Adipose tissue (tissue), 3 donors: ENCODE measurements at regions not wholly inside any gene's neighbourhood (a gene's known extent, or its start where the extent isn't known, plus 50 kb on each side); places are given as distances from the start of the nearest gene placed in this dataset.
"Not testable (repeated sequence)": the region's sequence is repeated elsewhere in the genome, so short reads cannot be mapped to it uniquely, and the experiment has no call there.

Source experiments
- H3K27ac ChIP-seq: one replicate; pipeline ENCODE4 v1.5.1; 2013; ENCODE audit warnings: low read depth, low read length
- WGBS, 3 donors: extraction: QIAGEN DNeasy Blood & Tissue Kit; methylation state at CpG; one replicate each; pipeline ENCODE4 v1.1.7; 2013; 5-methylcytosine and 5-hydroxymethylcytosine counted together
- donor health status: healthy with polysubstance abuse.
- donor health status: Bipolar disorder and iron deficiency.
- donor health status: healthy.

DNA sequence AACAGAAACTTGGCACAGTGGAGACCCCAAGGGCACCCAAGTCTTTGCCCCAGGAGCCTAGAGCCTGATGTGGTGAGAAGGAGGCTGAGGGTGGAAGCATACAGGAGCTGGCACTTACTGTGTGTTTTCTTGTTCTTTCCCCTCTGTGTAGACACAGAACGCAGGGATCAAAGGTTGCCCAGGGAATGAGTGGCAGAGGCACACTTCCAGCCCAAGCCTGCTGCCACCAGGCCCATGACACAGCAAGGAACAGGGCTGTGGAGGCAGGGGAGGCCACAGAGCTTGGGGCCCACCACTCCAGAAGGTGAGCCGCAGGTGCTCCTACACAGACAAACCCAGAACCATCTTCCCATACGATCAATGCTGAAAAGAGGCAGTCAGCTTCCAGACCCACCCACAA is 73.9 kb upstream of the S1PR3 start:
- WGBS, 3 donors, result 65 to 95% (median 86%) methylated on average over 3 of the region's 3 CpGs
- H3K27ac ChIP-seq, result no peak overlapping the region

DNA sequence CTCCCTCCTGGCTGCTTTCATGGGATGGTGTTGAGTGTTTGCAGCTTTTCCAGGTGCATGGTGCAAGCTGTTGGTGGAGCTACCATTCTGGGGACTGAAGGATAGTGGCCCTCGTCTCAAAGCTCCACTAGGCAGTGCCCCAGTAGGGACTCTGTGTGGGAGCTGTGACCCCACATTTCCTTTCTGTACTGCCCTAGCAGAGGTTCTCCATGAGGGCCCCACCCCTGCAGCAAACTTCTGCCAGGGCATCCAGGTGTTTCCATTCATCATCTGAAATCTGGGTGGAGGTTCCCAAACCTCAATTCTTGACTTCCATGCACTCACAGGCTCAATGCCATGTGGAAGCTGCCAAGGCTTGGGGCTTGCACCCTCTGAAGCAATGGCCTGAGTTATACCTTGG is 72.7 kb upstream of the S1PR3 start:
- WGBS, 3 donors, result 80 to 92% (median 83%) methylated on average over 1 of the region's 1 CpG
- H3K27ac ChIP-seq, result not testable (repeated sequence)

DNA sequence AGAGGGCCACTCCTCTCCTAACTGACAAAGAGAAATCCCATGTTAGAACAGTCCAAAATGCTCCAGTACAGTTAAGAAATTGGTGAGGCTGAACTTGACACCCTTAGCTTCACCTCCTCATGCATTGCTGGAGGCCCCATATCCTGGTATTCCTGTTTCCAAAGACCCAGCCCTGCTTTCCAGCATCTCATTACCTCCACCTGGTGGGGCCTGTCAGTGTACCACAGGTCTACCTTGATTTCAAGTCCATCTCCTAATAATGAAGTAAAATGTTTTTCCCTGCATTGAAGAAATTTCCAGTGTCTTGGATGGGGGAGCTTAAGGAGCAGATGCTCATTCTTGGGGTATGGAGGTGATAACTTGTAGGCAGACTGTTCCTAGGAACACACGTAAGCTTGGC is 70.6 kb upstream of the S1PR3 start:
- WGBS, 3 donors, result 97 to 100% (median 100%) methylated on average over 1 of the region's 1 CpG
- no peak overlapping the region for H3K27ac ChIP-seq

DNA sequence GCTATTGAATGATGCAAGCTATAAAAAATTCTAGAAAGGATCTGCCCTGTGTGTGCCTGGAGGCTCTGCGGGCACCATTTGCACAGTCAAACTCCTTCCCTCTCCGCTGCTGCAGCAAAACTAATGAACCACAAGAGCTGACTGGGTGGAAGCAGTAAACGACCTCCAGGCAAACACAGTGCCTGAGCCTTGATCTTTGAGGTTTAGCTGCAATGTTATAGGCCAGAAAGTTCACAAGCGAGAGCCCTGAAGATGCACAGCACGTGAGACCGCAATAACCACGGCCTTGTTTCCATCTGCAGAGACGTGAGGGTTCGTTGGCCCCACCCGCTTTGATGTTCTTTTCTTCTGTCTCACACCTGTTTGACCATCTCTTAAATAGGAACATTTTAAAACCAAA is 69.2 kb upstream of the S1PR3 start:
- no peak overlapping the region for H3K27ac ChIP-seq
- WGBS, 3 donors, result 72 to 86% (median 82%) methylated on average over 10 of the region's 10 CpGs

DNA sequence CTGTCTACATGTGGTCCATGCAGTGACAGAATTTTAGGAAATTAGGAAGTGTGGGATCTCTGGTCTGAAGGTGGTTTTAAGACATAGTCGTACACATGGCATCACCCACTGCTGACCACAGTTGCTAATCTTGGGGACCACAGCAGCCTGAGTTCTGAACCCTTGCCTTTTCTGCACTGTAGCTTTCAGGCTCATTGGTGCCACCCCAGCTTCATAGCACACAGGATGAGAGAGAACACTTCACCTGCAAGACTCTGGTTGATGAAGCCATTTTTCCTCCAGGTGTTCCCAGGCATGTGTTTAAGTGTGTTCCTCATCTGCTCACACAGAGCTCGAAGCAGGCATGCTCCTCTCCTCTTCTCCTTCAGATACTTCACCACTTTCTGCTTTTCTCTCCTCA is 68.2 kb upstream of the S1PR3 start:
- no peak overlapping the region for H3K27ac ChIP-seq
- WGBS, 3 donors, result 54 to 91% (median 65%) methylated on average over 2 of the region's 2 CpGs

DNA sequence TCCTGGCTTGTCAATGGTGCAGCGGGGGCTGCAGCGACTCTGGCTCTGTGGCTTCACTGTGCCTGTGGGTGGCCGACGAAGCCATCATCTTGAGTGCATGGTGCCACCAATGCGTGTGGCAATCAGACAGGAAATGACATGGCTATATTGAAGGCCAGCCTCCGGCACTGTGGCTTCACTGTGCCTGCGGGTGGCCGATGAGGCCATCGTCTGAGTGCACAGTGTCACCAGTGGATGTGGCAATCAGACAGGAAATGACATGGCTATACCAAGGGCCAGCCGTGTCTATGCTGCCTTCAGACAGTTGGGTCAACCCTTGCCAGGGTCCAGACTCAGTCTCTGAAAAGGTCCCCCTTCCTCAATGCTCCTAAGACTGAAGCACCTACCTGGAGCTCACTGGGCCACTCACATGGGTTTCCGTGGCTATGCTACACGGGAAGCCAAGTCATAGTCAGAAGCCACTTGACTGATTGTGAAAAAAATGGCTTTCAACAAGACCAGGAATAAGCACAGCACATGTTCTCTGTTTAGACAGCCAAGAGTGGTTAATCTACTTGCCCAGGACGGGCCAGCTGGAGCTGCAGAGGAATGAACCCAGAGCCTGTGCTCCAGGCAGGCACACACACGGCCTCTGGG is 67.5 kb upstream of the S1PR3 start:
- WGBS, 3 donors, result 53 to 76% (median 56%) methylated on average over 14 of the region's 14 CpGs
- no peak overlapping the region for H3K27ac ChIP-seq

DNA sequence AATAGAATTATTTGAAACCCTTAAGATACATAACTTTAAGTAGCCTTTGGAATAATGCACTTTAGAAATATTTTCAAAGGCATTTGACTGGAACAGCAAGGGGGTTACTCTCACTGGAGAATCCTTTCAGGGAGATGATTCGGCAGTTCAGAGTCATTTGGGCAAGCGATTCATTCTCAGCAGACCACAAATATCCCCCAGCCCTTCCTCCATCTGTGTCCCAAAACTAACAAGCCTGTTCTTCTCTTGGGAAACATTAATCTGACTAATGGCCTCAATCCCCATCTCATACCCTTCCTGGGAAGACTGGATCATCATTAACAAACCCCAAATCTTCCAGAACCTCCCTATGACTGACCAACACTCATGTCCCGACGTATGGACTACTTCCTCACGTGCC is 65.8 kb upstream of the S1PR3 start:
- WGBS, 3 donors, result 72 to 78% (median 74%) methylated on average over 5 of the region's 5 CpGs
- no peak overlapping the region for H3K27ac ChIP-seq

DNA sequence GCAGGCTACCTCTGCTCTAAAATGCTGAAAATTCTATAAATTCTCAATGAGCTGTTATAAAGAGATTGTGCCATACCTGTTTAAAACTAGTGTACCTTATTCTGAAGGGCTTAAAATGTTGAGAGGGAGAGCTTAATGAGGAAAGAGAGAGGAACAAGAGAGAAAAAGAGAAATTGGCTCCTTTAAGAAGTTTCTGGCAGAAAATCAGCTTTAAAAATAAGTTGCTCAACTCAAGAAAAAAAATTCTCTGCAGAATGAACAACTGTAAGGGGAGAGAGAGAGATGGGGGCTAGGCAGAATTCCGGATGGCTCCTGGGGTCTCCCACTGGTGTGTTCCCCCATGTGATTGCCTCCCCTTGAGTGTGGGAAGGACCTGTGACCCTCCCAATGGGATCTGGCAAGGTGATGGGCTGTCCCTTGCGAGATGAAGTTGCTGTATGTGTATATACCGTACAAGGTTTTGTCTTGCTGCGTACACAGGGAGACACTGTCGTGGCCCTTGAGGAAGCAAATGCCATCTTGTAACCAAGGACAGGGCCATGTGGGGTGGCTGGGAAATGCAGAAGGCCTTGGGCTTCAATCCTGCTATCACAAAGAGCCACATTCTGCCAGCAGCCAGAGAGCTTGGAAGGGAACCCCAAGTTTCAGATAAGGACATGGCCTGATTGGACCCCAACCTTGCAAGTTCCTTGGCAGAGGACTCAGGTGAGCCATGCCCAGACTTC is 64.3 kb upstream of the S1PR3 start:
- H3K27ac ChIP-seq, result no peak overlapping the region
- 41 to 72% (median 42%) methylated on average over 5 of the region's 5 CpGs for WGBS, 3 donors

DNA sequence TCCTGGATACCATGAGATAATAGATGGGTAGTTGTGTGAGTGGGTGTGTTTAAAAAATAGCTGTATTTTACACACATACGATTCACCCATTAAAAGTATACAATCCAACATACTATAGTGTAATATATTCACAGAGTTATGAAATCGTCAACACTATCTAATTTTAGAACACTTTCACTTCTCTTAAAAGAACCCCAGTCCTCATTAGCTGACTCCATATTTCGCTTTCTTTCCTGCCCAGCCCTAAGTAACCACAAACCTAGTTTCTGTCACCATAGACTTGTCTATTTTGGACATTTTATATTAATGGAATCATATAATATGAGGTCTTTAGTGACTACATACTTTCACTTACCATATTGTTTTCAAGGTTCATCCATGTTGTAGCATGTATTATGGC is 63.8 kb upstream of the S1PR3 start:
- WGBS, 3 donors, result 42 to 68% (median 50%) methylated on average over 3 of the region's 3 CpGs

DNA sequence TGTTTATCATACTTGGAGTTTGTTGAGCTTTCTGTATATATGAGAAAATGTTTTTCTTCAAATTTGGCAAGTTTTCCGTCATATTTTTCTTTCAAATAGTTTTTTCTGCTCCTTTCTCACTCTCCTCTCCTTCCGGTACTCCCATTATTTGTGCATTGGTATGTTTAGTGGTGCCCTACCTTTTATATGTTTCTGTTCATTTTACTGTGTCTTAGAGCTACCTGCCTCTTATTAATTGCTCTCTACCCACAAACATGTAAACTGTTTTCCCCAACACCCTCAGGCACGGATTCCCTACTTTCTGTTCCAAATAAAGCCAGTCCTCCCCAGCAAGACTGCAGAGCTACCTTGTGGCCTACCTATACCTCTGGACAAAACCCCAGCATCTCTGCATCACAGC is 60.6 kb upstream of the S1PR3 start:
- WGBS, 3 donors, result 81 to 95% (median 81%) methylated on average over 3 of the region's 3 CpGs
- H3K27ac ChIP-seq, result no peak overlapping the region

More for the DNA sequence above, 63.8 kb upstream of the S1PR3 start:
- no peak overlapping the region for H3K27ac ChIP-seq

DNA sequence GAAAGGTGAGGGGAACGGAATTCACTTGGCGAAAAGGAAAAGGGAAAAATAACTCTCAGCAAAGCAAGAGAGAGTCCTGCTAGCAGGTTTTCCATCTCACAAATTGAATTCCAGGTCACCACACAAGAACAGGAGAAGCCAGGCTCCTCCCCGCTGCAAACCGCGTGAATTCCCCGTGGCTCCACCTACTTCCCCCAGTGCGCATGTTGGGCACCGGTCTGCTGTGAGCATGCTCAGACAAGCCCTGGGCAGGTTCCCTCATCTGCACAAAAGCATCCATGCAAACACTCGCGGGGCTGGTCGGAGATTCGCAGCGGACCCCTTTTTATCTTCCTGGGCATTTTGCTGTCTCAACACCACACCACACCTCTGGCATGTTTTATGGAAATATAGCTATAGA is 58.5 kb upstream of the S1PR3 start:
- H3K27ac ChIP-seq, result no peak overlapping the region
- WGBS, 3 donors, result 82 to 97% (median 88%) methylated on average over 13 of the region's 13 CpGs

DNA sequence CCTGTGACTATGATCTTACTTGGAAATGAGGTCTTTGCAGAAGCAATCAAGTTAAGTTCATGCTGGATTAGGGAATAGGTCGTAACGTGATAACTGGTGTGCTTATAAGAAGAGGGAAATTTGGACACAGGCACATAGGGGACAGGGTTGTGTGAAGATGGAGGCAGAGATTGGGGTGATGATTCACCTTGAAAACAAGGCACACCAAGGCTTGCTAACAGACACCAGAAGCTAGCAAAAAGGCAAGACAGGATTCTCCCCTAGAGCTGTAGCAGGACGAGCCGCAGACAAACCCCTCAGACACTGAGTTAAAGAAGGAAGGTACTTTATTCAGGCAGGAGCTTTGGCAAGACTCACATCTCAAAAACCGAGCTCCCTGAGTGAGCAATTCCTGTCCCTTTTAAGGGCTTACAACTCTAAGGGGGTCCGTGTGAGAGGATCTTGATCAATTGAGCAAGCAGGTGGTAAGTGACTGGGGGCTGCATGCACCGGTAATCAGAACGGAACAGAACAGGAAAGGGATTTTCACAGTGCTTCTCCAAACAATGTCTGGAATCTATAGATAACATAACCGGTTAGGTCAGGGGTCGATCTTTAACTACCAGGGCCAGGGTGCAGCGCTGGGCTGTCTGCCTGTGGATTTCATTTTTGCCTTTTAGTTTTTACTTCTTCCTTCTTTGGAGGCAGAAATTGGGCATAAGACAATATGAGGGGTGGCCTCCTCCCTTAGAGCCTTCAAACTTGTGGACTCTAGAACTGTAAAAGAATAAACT is 57.5 kb upstream of the S1PR3 start:
- 52 to 57% (median 57%) methylated on average over 11 of the region's 11 CpGs for WGBS, 3 donors

DNA sequence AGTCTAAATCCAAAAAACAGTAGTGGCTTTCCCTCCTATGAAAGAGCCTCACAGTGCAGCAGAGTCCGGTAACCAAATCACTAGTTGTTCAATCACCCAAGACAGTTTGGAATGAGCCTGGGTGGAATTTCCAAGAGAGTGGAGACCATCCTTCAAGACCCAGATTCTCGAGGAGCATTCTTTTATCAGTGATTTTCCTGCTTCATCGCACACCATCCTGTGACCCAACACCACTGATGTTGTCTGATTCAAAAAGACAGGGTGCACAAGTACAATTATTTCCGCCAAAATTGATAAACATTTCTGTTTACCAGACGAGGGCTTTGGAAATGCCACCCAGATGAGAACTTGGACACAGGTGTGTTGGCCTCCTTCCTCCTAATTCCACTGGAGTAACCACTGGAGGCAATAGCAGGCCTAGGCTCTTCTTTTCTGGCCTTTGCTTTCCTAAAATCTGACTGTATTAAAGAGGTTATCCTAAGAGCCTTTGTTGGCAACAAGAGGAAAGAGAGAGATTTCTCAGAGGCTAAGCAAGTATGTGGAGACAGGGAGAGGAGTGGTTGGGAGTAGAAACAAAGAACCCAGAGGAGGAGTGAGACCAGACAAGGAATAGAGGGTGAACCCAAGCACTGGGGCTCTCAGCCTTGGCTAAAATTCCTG is 56.3 kb upstream of the S1PR3 start:
- 65 to 82% (median 72%) methylated on average over 5 of the region's 5 CpGs for WGBS, 3 donors
- no peak overlapping the region for H3K27ac ChIP-seq

More for the DNA sequence above, 57.5 kb upstream of the S1PR3 start:
- no peak overlapping the region for H3K27ac ChIP-seq

DNA sequence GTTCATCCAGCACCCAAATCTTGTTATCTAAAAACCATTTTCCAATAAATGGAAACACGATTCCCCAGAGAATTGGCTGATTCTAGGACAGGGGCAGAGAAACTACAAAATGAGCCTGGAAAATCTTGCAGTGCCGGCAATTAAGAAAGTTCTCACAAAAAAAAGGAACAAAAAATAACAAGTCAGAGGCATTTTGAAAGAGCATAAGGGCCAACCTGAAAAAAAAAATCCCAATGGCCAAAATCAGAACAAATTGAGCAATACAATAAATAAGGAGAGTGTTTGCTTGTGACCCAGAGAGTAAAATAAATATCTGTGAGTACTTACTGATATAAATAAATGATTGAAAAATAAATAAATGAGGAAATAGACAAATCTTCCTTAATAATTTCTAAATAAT is 55.1 kb upstream of the S1PR3 start:
- no peak overlapping the region for H3K27ac ChIP-seq
- whole genome bisulfite sequencing, 3 donors, result 48 to 89% (median 57%) methylated on average over 2 of the region's 2 CpGs

DNA sequence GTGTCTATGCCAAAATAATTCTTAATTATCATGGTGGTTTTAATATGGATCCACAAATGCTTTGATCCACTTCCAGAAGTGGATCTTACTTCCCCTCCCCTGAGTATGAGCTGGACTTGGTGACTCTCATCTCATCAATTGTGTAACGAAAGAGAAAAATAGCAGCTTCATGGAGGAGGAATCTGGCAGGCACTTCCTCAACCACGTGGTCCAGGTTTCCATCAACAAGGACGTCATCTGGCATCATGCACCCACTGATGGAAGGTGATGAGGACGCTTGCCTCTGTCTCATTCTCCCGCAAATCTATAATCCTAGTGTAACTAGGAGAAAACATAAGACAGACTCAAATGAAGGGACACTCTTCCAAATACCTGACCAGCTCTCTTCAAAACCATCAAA is 54.6 kb upstream of the S1PR3 start:
- H3K27ac ChIP-seq, result no peak overlapping the region
- WGBS, 3 donors, result 42 to 67% (median 46%) methylated on average over 5 of the region's 5 CpGs

DNA sequence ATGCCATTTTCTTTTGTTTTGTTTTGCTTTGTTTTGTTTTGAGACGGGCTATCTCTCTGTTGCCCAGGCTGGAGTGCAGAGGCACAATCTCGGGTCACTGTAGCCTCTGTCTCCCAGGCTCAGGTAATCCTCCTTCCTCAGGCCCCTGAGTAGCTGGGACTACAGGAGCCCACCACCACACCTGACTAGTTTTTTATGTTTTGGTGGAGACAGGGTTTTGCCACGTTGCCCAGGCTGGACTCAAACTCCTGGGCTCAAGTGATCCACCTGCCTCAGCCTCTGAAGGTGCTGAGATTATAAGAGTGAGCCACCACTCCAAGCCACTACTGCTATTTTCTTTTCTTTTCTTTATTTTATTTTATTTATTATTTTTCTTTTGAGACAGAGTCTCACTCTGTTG is 54.0 kb upstream of the S1PR3 start:
- H3K27ac ChIP-seq, result no peak overlapping the region
- WGBS, 3 donors, result 74 to 97% (median 78%) methylated on average over 3 of the region's 3 CpGs

DNA sequence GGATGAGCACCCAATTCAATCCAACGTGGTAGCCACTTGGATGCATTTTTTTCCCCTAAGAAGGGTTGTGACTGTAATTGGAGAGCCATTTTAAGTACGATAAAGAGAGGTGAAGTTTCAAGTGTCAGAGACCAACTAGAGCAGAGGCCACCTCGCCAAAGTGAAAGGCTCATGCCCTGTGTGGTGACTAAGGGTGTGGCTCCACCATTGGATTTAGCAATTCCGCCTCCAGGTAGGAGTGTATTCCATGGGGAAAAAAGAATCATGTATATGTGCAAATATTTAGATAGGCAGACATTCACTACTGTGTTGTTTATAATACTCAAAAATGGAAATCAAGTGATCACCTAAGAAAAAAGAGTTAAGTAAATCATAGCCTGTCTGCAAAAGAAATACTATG is 53.1 kb upstream of the S1PR3 start:
- H3K27ac ChIP-seq, result no peak overlapping the region
- 83 to 88% (median 84%) methylated on average over 4 of the region's 4 CpGs for WGBS, 3 donors
